ENCODE measurements at regions not wholly inside any gene's neighbourhood (a gene's known extent, or its start where the extent isn't known, plus 50 kb on each side); places are given as distances from the start of the nearest gene placed in this dataset.

- no peak for DNase-seq
- Histone ChIP-seq H3K4me3 (ENCODE audit: low read length) (no peak overlapping the region), H3K27ac (ENCODE audit: low read depth, low read length) (no peak overlapping the region), H3K36me3 (ENCODE audit: control insufficient read depth in 2 of 3, insufficient read depth in 3 of 3, low read length in 3 of 3) (no peaks in the 10 kb centered on the region), H3K27me3 (ENCODE audit: control insufficient read depth in 2 of 2, insufficient read depth in 2 of 2, low read length in 2 of 2) (no peaks in the 10 kb centered on the region), H3K4me1 (ENCODE audit: control insufficient read depth in 2 of 2, insufficient read depth in 2 of 2, low read length in 2 of 2) (no peaks in the 10 kb centered on the region), H3K9me3 (ENCODE audit: control insufficient read depth in 2 of 3, low read length in 3 of 3) (no peaks in the 10 kb centered on the region)
- POLR2A ChIA-PET = no interaction called here
- Mint-ChIP-seq H3K9me3 (peaks cover 0 to 28% (median 21%) of the 10 kb centered on the region in 11 donors), H3K4me3 (no peak overlapping the region), H3K36me3 (peaks cover 0 to 12% (median 0%) of the 10 kb centered on the region in 5 donors), H3K27me3 (peaks cover 0 to 31% (median 30%) of the 10 kb centered on the region in 5 donors), H3K27ac (no peak overlapping the region), H3K4me1 (no peaks in the 10 kb centered on the region)
- intact Hi-C loops (cut with micrococcal nuclease) = no loop called here
- CTCF ChIA-PET = interaction anchor here (1.0 kb wide), 1 partner anchor 16 kb away, joined by 5 read pairs; no protein-coding TSS in a partner anchor
- ATAC-seq = no peak
These were observed 59.1 kb downstream of the BOD1 start for GRCh38 chr5:173557123-173557903.

- intact Hi-C loops (cut with micrococcal nuclease) = no loop called here
- Histone ChIP-seq H3K27me3 (ENCODE audit: control insufficient read depth in 2 of 2, insufficient read depth in 2 of 2, low read length in 2 of 2) (no peaks in the 10 kb centered on the region), H3K4me3 (ENCODE audit: low read length) (no peak overlapping the region), H3K4me1 (ENCODE audit: control insufficient read depth in 2 of 2, insufficient read depth in 2 of 2, low read length in 2 of 2) (no peaks in the 10 kb centered on the region), H3K27ac (ENCODE audit: low read depth, low read length) (no peak overlapping the region), H3K36me3 (ENCODE audit: control insufficient read depth in 2 of 3, insufficient read depth in 3 of 3, low read length in 3 of 3) (no peaks in the 10 kb centered on the region), H3K9me3 (ENCODE audit: control insufficient read depth in 2 of 3, low read length in 3 of 3) (no peaks in the 10 kb centered on the region)
- H3K9me3 Mint-ChIP-seq = peaks cover 0 to 21% (median 16%) of the 10 kb centered on the region in 11 donors
- peaks cover 0 to 8% (median 0%) of the 10 kb centered on the region in 5 donors for H3K36me3 Mint-ChIP-seq
- H3K27me3 Mint-ChIP-seq = peaks cover 2 to 35% (median 29%) of the 10 kb centered on the region in 5 donors
- ChIA-PET CTCF (interaction anchor here (1.0 kb wide), 1 partner anchor 17 kb away, joined by 5 read pairs; no protein-coding TSS in a partner anchor), POLR2A (no interaction called here)
- no peak for DNase-seq
- no peak overlapping the region for H3K4me3 Mint-ChIP-seq
- ATAC-seq = no peak
- H3K4me1 Mint-ChIP-seq = no peaks in the 10 kb centered on the region
- H3K27ac Mint-ChIP-seq = no peak overlapping the region
These were observed 60.1 kb downstream of the BOD1 start for GRCh38 chr5:173556142-173557028.

- no peak for DNase-seq
- POLR2A ChIA-PET = no interaction called here
- CTCF ChIA-PET = no interaction called here
These were observed 61.3 kb downstream of the BOD1 start for GRCh38 chr5:173554989-173555705.

GRCh38 chr5:173554038-173554955 lies 62.2 kb downstream of the BOD1 start:
- Histone ChIP-seq H3K27me3 (ENCODE audit: control insufficient read depth in 2 of 2, insufficient read depth in 2 of 2, low read length in 2 of 2) (no peaks in the 10 kb centered on the region), H3K9me3 (ENCODE audit: control insufficient read depth in 2 of 3, low read length in 3 of 3) (no peaks in the 10 kb centered on the region), H3K27ac (ENCODE audit: low read depth, low read length) (no peak overlapping the region), H3K4me3 (ENCODE audit: low read length) (no peak overlapping the region), H3K36me3 (ENCODE audit: control insufficient read depth in 2 of 3, insufficient read depth in 3 of 3, low read length in 3 of 3) (no peaks in the 10 kb centered on the region), H3K4me1 (ENCODE audit: control insufficient read depth in 2 of 2, insufficient read depth in 2 of 2, low read length in 2 of 2) (no peaks in the 10 kb centered on the region)
- H3K36me3 Mint-ChIP-seq = peaks cover 0 to under 1% (median 0%) of the 10 kb centered on the region in 5 donors
- no peak overlapping the region for H3K4me3 Mint-ChIP-seq
- ChIA-PET CTCF (no interaction called here), POLR2A (no interaction called here)
- intact Hi-C loops (cut with micrococcal nuclease) = no loop called here
- peaks cover 2 to 40% (median 20%) of the 10 kb centered on the region in 5 donors for H3K27me3 Mint-ChIP-seq
- H3K4me1 Mint-ChIP-seq = no peaks in the 10 kb centered on the region
- DNase-seq (no peak), ATAC-seq (no peak)
- H3K9me3 Mint-ChIP-seq = peaks cover 0 to 3% (median 0%) of the 10 kb centered on the region in 11 donors
- H3K27ac Mint-ChIP-seq = no peak overlapping the region

More at GRCh38 chr5:173554989-173555705, 61.3 kb downstream of the BOD1 start:
- no peak for ATAC-seq
- Mint-ChIP-seq H3K9me3 (peaks cover 0 to 9% (median 6%) of the 10 kb centered on the region in 11 donors), H3K36me3 (peaks cover 0 to 5% (median 0%) of the 10 kb centered on the region in 5 donors), H3K4me3 (no peak overlapping the region), H3K27ac (no peak overlapping the region), H3K27me3 (peaks cover 2 to 40% (median 24%) of the 10 kb centered on the region in 5 donors), H3K4me1 (no peaks in the 10 kb centered on the region)
- Histone ChIP-seq H3K4me3 (ENCODE audit: low read length) (no peak overlapping the region), H3K9me3 (ENCODE audit: control insufficient read depth in 2 of 3, low read length in 3 of 3) (no peaks in the 10 kb centered on the region), H3K27me3 (ENCODE audit: control insufficient read depth in 2 of 2, insufficient read depth in 2 of 2, low read length in 2 of 2) (no peaks in the 10 kb centered on the region), H3K4me1 (ENCODE audit: control insufficient read depth in 2 of 2, insufficient read depth in 2 of 2, low read length in 2 of 2) (no peaks in the 10 kb centered on the region), H3K27ac (ENCODE audit: low read depth, low read length) (no peak overlapping the region), H3K36me3 (ENCODE audit: control insufficient read depth in 2 of 3, insufficient read depth in 3 of 3, low read length in 3 of 3) (no peaks in the 10 kb centered on the region)
- intact Hi-C loops (cut with micrococcal nuclease) = no loop called here

GRCh38 chr5:173550641-173551040 lies 65.8 kb downstream of the BOD1 start:
- Histone ChIP-seq H3K27ac (ENCODE audit: low read depth, low read length) (no peak overlapping the region), H3K27me3 (ENCODE audit: control insufficient read depth in 2 of 2, insufficient read depth in 2 of 2, low read length in 2 of 2) (no peaks in the 10 kb centered on the region), H3K4me1 (ENCODE audit: control insufficient read depth in 2 of 2, insufficient read depth in 2 of 2, low read length in 2 of 2) (no peaks in the 10 kb centered on the region), H3K9me3 (ENCODE audit: control insufficient read depth in 2 of 3, low read length in 3 of 3) (no peaks in the 10 kb centered on the region), H3K36me3 (ENCODE audit: control insufficient read depth in 2 of 3, insufficient read depth in 3 of 3, low read length in 3 of 3) (no peaks in the 10 kb centered on the region), H3K4me3 (ENCODE audit: low read length) (no peak overlapping the region)
- intact Hi-C loops (cut with micrococcal nuclease) = no loop called here
- DNase-seq (no peak), ATAC-seq (no peak)
- ChIA-PET CTCF (no interaction called here), POLR2A (no interaction called here)
- peaks cover 0 to 3% (median 0%) of the 10 kb centered on the region in 11 donors for H3K9me3 Mint-ChIP-seq
- H3K27me3 Mint-ChIP-seq = peaks cover 2 to 30% (median 24%) of the 10 kb centered on the region in 5 donors
- no peak overlapping the region for H3K27ac Mint-ChIP-seq
- H3K4me3 Mint-ChIP-seq = no peak overlapping the region
- no peaks in the 10 kb centered on the region for H3K4me1 Mint-ChIP-seq
- H3K36me3 Mint-ChIP-seq = no peaks in the 10 kb centered on the region

GRCh38 chr5:173549644-173550043 lies 66.8 kb downstream of the BOD1 start:
- Histone ChIP-seq H3K27me3 (ENCODE audit: control insufficient read depth in 2 of 2, insufficient read depth in 2 of 2, low read length in 2 of 2) (no peaks in the 10 kb centered on the region), H3K4me1 (ENCODE audit: control insufficient read depth in 2 of 2, insufficient read depth in 2 of 2, low read length in 2 of 2) (no peaks in the 10 kb centered on the region), H3K4me3 (ENCODE audit: low read length) (no peak overlapping the region), H3K9me3 (ENCODE audit: control insufficient read depth in 2 of 3, low read length in 3 of 3) (no peaks in the 10 kb centered on the region), H3K27ac (ENCODE audit: low read depth, low read length) (no peak overlapping the region), H3K36me3 (ENCODE audit: control insufficient read depth in 2 of 3, insufficient read depth in 3 of 3, low read length in 3 of 3) (no peaks in the 10 kb centered on the region)
- ATAC-seq (no peak), DNase-seq (no peak)
- H3K36me3 Mint-ChIP-seq = no peaks in the 10 kb centered on the region
- H3K4me3 Mint-ChIP-seq = no peak overlapping the region
- peaks cover 2 to 26% (median 20%) of the 10 kb centered on the region in 5 donors for H3K27me3 Mint-ChIP-seq
- H3K27ac Mint-ChIP-seq = no peak overlapping the region
- no peaks in the 10 kb centered on the region for H3K4me1 Mint-ChIP-seq
- ChIA-PET CTCF (no interaction called here), POLR2A (no interaction called here)
- H3K9me3 Mint-ChIP-seq = peaks cover 0 to 2% (median 0%) of the 10 kb centered on the region in 11 donors
- intact Hi-C loops (cut with micrococcal nuclease) = no loop called here
